Panc1 (cell line): ENCODE measurements at regions not wholly inside any gene's neighbourhood (a gene's known extent, or its start where the extent isn't known, plus 50 kb on each side); places are given as distances from the start of the nearest gene placed in this dataset.

Experiments
- ATAC-seq: fragments of 200-7000 bp; cut with Tn5 transposase; 2 replicates; pipeline ENCODE4 v1.9.1; 2020; ENCODE audit warnings: mild to moderate bottlenecking, moderate library complexity
- BruUV-seq: library from RNA; stranded (reverse); fragments of 400-500 nt; replicated peaks from 2 replicates; lab custom pipeline; 2021; lab: Mats Ljungman, UMichigan
- CTCF ChIA-PET: fragments of 300-600 bp; sonication (Branson Sonifier 250); formaldehyde crosslinking; loops from one replicate; lab custom pipeline; 2022; ENCODE audit warnings: antibody characterized with exemption; lab: Charles Lee
- POLR2A ChIA-PET: fragments of 300-600 bp; sonication (Branson Sonifier 250); formaldehyde crosslinking; loops from one replicate; lab custom pipeline; 2022; ENCODE audit warnings: antibody characterized with exemption; lab: Charles Lee
- DNase-seq: peaks from one replicate; pipeline ENCODE4 v3.0.0-alpha.2; 2010; ENCODE audit warnings: low read depth, low spot score
- H3K27ac ChIP-seq: 2 replicates; pipeline ENCODE4 v1.5.1; 2011; ENCODE audit warnings: mild to moderate bottlenecking, low read length, inconsistent platforms
- H3K27me3 ChIP-seq: fragments of 200-500 bp; sonication (Bioruptor generic); 2 replicates; pipeline ENCODE4 v1.6.0; 2014; ENCODE audit warnings: low read length, inconsistent platforms; ENCODE audit not compliant: control insufficient read depth, insufficient read depth
- H3K36me3 ChIP-seq: fragments of 200-500 bp; sonication (Bioruptor generic); 2 replicates; pipeline ENCODE4 v1.5.1; 2014; ENCODE audit warnings: inconsistent platforms, mild to moderate bottlenecking, low read length, moderate library complexity; ENCODE audit not compliant: control insufficient read depth, insufficient read depth
- H3K4me1 ChIP-seq: 2 replicates; pipeline ENCODE4 v1.5.1; 2011; ENCODE audit warnings: inconsistent platforms, mild to moderate bottlenecking, low read length, moderate library complexity; ENCODE audit not compliant: control insufficient read depth, insufficient read depth
- H3K4me3 ChIP-seq, 2 experiments: 2 replicates each; pipeline ENCODE4 v1.5.1; 2011 to 2012; ENCODE audit warnings: low read depth in 2 of 2, low read length in 2 of 2, mild to moderate bottlenecking in 2 of 2, inconsistent platforms in 1 of 2, moderate library complexity in 1 of 2
- H3K9me3 ChIP-seq: fragments of 200-500 bp; sonication (Bioruptor generic); 2 replicates; pipeline ENCODE4 v1.5.1; 2014; ENCODE audit warnings: low read depth, mild to moderate bottlenecking, inconsistent platforms, low read length, moderate library complexity; ENCODE audit not compliant: control insufficient read depth, insufficient read depth
- POLR2AphosphoS5 ChIP-seq: IDR thresholded peaks from 2 replicates; pipeline ENCODE4 v1.6.1; 2012; ENCODE audit warnings: mild to moderate bottlenecking, low read depth, low read length, moderate library complexity
- SIN3A ChIP-seq: IDR thresholded peaks from 2 replicates; pipeline ENCODE4 v1.6.1; 2012; ENCODE audit warnings: low read depth, mild to moderate bottlenecking, low read length, moderate library complexity, borderline replicate concordance; ENCODE audit not compliant: insufficient read depth
- TCF7L2 ChIP-seq: IDR thresholded peaks from 2 replicates; pipeline ENCODE4 v1.6.1; 2011; ENCODE audit warnings: mild to moderate bottlenecking, low read depth, low read length, inconsistent platforms
- in situ Hi-C: cut with HindIII; loops from 2 replicates; pipeline ENCODE4 v1.10.0; 2016; ENCODE audit warnings: low sequenced_read_pairs, low pct_unique_long_range_greater_than_20kb
- intact Hi-C: fragments of 100-400 bp; cut with micrococcal nuclease; formaldehyde crosslinking; loops from one replicate; pipeline ENCODE4 v1.10.0; 2022; ENCODE audit not compliant: unreplicated experiment
- TF ChIP-seq, protein P1 (sequence below): fragments of 450-650 bp; IDR thresholded peaks from 2 replicates; pipeline ENCODE4 v1.5.1; 2017; ENCODE audit warnings: mild to moderate bottlenecking
- TF ChIP-seq, protein P2 (sequence below), 2 experiments: IDR thresholded peaks; 2 replicates each; pipeline ENCODE4 v1.6.1; 2011 to 2012; ENCODE audit warnings: low read depth in 2 of 2, control low read depth in 1 of 2, low read length in 1 of 2, mild to moderate bottlenecking in 1 of 2, moderate library complexity in 1 of 2; ENCODE audit not compliant: insufficient read depth in 1 of 2

DNA sequence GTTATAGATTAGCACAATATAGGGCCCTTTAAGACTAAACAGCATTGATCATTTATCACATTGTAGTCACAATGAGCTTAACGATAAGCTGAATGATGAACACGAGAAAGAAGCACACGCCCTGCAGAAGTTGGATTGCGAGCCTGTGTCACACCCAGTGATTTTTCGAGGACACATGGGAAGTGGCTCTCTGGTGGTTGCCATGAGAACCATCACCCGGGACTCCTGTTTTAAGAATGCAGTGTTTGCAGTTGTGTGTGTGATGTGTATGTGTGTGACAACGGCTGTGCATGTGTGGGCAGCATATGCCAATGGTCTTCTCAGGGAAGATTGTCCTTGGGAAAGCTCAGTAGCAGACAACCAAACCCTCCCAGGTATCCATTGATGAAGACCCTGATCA, 69.2 kb downstream of the PDCL3 start:
- TF ChIP-seq TCF7L2 (no peak), SIN3A (no peak), POLR2AphosphoS5 (no peak)
- TF ChIP-seq, protein P1, sequence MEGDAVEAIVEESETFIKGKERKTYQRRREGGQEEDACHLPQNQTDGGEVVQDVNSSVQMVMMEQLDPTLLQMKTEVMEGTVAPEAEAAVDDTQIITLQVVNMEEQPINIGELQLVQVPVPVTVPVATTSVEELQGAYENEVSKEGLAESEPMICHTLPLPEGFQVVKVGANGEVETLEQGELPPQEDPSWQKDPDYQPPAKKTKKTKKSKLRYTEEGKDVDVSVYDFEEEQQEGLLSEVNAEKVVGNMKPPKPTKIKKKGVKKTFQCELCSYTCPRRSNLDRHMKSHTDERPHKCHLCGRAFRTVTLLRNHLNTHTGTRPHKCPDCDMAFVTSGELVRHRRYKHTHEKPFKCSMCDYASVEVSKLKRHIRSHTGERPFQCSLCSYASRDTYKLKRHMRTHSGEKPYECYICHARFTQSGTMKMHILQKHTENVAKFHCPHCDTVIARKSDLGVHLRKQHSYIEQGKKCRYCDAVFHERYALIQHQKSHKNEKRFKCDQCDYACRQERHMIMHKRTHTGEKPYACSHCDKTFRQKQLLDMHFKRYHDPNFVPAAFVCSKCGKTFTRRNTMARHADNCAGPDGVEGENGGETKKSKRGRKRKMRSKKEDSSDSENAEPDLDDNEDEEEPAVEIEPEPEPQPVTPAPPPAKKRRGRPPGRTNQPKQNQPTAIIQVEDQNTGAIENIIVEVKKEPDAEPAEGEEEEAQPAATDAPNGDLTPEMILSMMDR: no peak
- TF ChIP-seq, protein P2, sequence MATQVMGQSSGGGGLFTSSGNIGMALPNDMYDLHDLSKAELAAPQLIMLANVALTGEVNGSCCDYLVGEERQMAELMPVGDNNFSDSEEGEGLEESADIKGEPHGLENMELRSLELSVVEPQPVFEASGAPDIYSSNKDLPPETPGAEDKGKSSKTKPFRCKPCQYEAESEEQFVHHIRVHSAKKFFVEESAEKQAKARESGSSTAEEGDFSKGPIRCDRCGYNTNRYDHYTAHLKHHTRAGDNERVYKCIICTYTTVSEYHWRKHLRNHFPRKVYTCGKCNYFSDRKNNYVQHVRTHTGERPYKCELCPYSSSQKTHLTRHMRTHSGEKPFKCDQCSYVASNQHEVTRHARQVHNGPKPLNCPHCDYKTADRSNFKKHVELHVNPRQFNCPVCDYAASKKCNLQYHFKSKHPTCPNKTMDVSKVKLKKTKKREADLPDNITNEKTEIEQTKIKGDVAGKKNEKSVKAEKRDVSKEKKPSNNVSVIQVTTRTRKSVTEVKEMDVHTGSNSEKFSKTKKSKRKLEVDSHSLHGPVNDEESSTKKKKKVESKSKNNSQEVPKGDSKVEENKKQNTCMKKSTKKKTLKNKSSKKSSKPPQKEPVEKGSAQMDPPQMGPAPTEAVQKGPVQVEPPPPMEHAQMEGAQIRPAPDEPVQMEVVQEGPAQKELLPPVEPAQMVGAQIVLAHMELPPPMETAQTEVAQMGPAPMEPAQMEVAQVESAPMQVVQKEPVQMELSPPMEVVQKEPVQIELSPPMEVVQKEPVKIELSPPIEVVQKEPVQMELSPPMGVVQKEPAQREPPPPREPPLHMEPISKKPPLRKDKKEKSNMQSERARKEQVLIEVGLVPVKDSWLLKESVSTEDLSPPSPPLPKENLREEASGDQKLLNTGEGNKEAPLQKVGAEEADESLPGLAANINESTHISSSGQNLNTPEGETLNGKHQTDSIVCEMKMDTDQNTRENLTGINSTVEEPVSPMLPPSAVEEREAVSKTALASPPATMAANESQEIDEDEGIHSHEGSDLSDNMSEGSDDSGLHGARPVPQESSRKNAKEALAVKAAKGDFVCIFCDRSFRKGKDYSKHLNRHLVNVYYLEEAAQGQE (IDR thresholded peaks at IDR 0.05; ENCODE audit: insufficient read depth in 1 of 2, low read depth in 2 of 2, low read length in 1 of 2): no peak
- in situ Hi-C loops (no loop called here), intact Hi-C loops (no loop called here)
- Histone ChIP-seq H3K4me3 (no peak overlapping the region), H3K36me3 (no peaks in the 10 kb centered on the region), H3K9me3 (no peaks in the 10 kb centered on the region), H3K27me3 (0 out of 2 replicates have a peak, but pooled peaks cover 3% of the 10 kb centered on the region), H3K4me1 (no peaks in the 10 kb centered on the region), H3K27ac (no peak overlapping the region)
- DNase-seq (no peak), ATAC-seq (no peak)
- CTCF ChIA-PET: no interaction called here
- POLR2A ChIA-PET: no interaction called here
- no TSS peak for BruUV-seq

DNA sequence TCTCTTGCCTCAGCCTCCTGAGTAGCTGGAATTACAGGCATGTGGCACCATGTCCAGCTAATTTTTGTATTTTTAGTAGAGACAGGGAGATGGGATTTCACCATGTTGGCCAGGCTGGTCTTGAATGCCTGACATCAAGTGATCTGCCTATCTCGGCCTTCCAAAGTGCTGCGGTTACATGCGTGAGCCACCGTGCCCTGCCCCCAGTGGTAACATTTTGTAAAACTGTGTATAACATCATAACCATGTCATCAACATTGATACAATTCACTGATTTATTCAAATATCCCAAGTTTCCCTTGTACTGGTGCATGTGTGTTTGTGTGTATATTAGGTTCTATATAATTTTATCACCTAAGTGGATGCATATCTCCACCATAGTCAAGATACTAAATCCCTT, 70.0 kb downstream of the PDCL3 start:
- ChIA-PET POLR2A (no interaction called here), CTCF (no interaction called here)
- Histone ChIP-seq H3K36me3 (no peaks in the 10 kb centered on the region), H3K4me3 (no peak overlapping the region), H3K27ac (no peak overlapping the region), H3K4me1 (no peaks in the 10 kb centered on the region), H3K27me3 (0 out of 2 replicates have a peak, but pooled peaks cover 3% of the 10 kb centered on the region), H3K9me3 (no peaks in the 10 kb centered on the region)
- no TSS peak for BruUV-seq
- TF ChIP-seq, protein P1: no peak
- TF ChIP-seq, protein P2 (IDR thresholded peaks at IDR 0.05; ENCODE audit: insufficient read depth in 1 of 2, low read depth in 2 of 2, low read length in 1 of 2): no peak
- TF ChIP-seq POLR2AphosphoS5 (no peak), SIN3A (no peak), TCF7L2 (no peak)
- DNase-seq (no peak), ATAC-seq (no peak)
- intact Hi-C loops: no loop called here
- in situ Hi-C loops: no loop called here
